ENCODE measurements at regions not wholly inside any gene's neighbourhood (a gene's known extent, or its start where the extent isn't known, plus 50 kb on each side); places are given as distances from the start of the nearest gene placed in this dataset.

DNA sequence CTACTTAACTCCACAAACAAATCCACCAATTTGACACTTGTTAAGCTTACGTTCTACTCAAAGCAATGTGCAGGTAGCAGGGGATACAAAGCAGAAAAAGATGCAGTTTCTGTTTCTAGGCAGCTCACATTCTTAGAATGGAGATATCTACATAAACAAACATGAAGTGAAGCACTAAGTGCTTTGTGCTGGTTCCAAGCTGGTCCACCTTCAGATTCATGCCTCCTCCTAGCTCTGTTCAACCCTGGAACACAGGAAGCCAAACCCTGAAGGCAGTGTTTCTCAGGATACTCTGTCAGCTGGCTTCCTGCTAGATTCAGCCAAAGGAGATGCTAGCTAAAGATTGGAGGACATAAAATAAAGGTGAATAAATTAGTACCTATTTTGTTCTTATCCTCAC is 55.3 kb upstream of the NOL4 start:
- POLR2A ChIA-PET, result no interaction called here
- Mint-ChIP-seq H3K36me3 (no peaks in the 10 kb centered on the region), H3K27me3 (no peaks in the 10 kb centered on the region), H3K27ac (no peak overlapping the region), H3K4me3 (no peak overlapping the region), H3K9me3 (peaks cover 5% of the 10 kb centered on the region), H3K4me1 (ENCODE audit: low read depth) (no peaks in the 10 kb centered on the region)
- intact Hi-C loops (cut with micrococcal nuclease), result no loop called here
- no peak for DNase-seq
- CTCF ChIA-PET, result interaction anchor here (0.6 kb wide), 1 partner anchor 22 kb away, joined by 4 read pairs; no protein-coding TSS in a partner anchor

DNA sequence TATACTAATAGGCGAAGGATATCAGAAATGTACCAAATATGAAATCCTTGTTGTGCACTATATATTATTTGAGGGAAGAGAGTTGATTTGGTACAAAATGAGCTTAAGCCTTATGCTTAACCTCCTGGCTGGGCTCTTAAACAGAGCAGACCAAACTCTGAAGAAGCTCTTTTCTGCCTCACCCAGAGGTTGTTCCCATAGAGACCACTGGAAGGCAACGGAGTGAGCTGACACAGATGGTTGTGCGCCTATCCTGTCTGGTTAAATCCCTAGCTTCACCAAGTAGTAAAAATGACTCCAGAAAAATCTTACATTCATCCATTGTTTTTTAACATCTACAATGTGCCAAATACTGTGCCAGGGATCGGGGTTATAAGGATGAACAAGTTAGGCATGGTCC is 55.9 kb upstream of the NOL4 start:
- Mint-ChIP-seq H3K4me1 (ENCODE audit: low read depth) (no peaks in the 10 kb centered on the region), H3K9me3 (peaks cover 5% of the 10 kb centered on the region), H3K27ac (no peak overlapping the region), H3K27me3 (no peaks in the 10 kb centered on the region), H3K36me3 (no peaks in the 10 kb centered on the region), H3K4me3 (no peak overlapping the region)
- POLR2A ChIA-PET, result no interaction called here
- no peak for DNase-seq
- intact Hi-C loops (cut with micrococcal nuclease), result no loop called here
- CTCF ChIA-PET, result no interaction called here

DNA sequence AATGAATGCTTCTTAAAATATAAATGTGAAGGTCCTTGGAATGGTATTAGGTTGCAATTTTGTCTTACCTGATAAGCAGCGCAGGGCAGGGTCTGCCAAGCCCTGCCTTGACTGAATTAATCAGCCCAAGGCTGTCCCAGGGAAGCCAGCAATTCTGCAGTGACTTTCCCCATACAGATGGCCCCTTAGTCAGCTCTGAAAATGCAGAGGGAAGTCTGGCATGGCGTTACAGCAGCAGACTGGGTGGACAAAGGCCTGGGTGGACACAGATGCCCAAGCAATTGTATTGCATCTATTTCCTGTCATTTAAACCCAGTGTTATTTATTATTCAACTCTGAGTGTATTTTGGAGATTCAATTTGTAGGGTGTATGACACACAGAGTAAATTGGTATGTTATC is 56.6 kb upstream of the NOL4 start:
- Mint-ChIP-seq H3K27ac (no peak overlapping the region), H3K27me3 (no peaks in the 10 kb centered on the region), H3K4me1 (ENCODE audit: low read depth) (no peaks in the 10 kb centered on the region), H3K36me3 (no peaks in the 10 kb centered on the region), H3K4me3 (no peak overlapping the region), H3K9me3 (peaks cover 5% of the 10 kb centered on the region)
- POLR2A ChIA-PET, result no interaction called here
- intact Hi-C loops (cut with micrococcal nuclease), result no loop called here
- DNase-seq, result no peak
- CTCF ChIA-PET, result no interaction called here

DNA sequence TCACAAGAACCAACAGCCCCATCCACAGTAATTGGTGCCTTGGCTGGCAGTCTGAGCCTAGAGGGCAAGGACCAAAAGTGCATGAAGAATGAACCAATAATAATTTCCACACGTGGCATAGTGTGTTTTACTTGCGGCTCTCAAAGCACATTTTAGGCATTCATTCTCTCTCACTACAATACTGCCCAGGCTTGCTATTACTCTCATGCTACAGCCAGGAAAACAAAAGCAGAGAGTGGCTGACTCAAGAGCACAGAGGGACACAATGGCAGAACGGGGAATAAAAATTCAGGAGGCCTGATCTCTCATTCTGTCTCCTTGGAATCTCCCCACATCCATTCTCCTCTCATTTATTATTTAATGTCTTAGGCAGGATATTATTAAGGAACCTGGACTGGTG is 57.0 kb upstream of the NOL4 start:
- CTCF ChIA-PET, result no interaction called here
- Mint-ChIP-seq H3K9me3 (peaks cover 5% of the 10 kb centered on the region), H3K4me1 (ENCODE audit: low read depth) (no peaks in the 10 kb centered on the region), H3K4me3 (no peak overlapping the region), H3K27me3 (no peaks in the 10 kb centered on the region), H3K36me3 (no peaks in the 10 kb centered on the region), H3K27ac (no peak overlapping the region)
- DNase-seq, result no peak
- intact Hi-C loops (cut with micrococcal nuclease), result no loop called here
- POLR2A ChIA-PET, result no interaction called here

DNA sequence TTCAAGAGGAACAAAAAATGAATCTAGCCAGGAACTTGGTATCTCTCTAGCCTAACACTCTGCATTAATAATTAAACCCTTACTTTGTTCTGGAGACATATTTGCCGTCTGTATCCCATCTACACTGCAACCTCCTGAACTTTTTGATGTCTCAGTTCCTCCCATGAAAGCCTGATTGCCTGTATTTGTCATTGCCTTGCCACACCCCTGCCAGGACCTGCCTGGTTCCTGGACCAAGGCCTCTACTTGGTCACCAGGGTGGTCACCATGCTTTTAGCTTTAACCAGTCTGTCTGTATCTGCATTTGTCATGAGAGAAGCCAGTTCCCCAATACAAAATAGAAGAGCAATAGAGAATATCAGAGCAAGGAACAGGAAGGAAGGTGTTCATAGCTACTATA is 58.8 kb upstream of the NOL4 start:
- ChIA-PET POLR2A (no interaction called here), CTCF (no interaction called here)
- H3K4me1 Mint-ChIP-seq (ENCODE audit: low read depth), result no peaks in the 10 kb centered on the region

DNA sequence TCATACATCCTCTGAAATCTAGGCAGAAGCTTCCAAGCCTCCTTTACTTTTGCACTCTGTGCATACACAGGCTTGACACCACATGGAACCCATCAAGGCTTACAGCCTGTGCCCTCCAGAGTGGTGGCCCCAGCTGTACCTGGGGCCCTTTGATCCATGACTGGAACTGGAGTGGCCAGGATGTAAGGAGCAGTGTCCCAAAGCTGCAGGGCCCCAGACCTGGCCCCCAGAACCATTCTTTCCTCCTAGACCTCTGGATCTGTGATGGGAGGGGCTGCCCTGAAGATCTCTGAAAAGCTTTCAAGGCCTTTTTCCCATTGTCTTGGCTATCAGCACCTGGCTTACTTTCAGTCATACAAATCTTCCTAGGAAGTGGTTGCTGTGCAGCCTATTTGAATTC is 63.1 kb upstream of the NOL4 start:
- DNase-seq, result no peak
- ChIA-PET CTCF (no interaction called here), POLR2A (no interaction called here)
- intact Hi-C loops (cut with micrococcal nuclease), result no loop called here
- no peaks in the 10 kb centered on the region for H3K4me1 Mint-ChIP-seq (ENCODE audit: low read depth)
- no peaks in the 10 kb centered on the region for H3K27me3 Mint-ChIP-seq
- H3K4me3 Mint-ChIP-seq, result no peak overlapping the region
- H3K36me3 Mint-ChIP-seq, result no peaks in the 10 kb centered on the region
- peaks cover 22% of the 10 kb centered on the region for H3K9me3 Mint-ChIP-seq
- H3K27ac Mint-ChIP-seq, result no peak overlapping the region

More for the DNA sequence above, 58.8 kb upstream of the NOL4 start:
- Mint-ChIP-seq H3K9me3 (peaks cover 15% of the 10 kb centered on the region), H3K27me3 (no peaks in the 10 kb centered on the region), H3K4me3 (no peak overlapping the region), H3K36me3 (no peaks in the 10 kb centered on the region), H3K27ac (no peak overlapping the region)
- no peak for DNase-seq
- intact Hi-C loops (cut with micrococcal nuclease), result no loop called here

DNA sequence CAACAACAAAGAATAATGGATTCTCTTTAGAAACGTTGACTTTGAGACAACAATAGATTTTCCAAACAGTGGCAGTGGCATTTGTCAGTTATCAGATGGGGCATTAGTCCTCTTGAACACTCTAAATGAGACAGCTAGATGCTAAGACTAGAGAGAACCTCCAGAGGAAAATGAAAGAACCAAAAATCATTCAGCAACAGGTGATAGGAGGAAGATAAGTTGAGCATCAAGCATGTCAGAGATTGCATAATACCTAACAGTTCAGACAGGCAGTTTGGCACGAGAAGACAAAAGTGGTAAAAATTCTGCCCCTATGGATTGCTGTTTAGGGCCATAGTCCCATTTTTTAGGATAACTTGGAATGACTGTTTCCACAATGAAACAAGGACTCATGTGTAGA is 67.9 kb upstream of the NOL4 start:
- CTCF ChIA-PET, result no interaction called here
- no peaks in the 10 kb centered on the region for H3K27me3 Mint-ChIP-seq

DNA sequence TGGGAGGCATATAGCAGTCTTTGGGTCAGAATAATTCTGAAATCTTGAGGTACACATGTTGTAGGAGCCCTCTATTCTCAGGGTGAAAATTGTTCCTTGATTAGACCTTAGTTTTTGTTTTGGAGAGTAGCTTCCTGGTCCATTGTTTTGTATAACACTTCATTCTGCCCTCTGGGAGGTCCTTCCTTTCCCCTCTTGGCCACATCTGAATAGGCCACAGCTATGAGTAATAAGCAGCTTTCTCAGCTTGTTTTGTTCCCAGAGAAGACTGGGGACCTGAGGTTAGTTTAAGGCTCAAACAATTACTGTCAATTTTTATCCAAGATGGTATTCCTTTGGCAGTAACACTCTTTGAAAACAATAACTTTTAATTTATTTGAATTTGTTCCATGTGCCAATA is 72.6 kb upstream of the NOL4 start:
- intact Hi-C loops (cut with micrococcal nuclease), result no loop called here
- Mint-ChIP-seq H3K9me3 (peaks cover 8% of the 10 kb centered on the region), H3K4me1 (ENCODE audit: low read depth) (no peaks in the 10 kb centered on the region), H3K27ac (no peak overlapping the region), H3K27me3 (no peaks in the 10 kb centered on the region), H3K36me3 (no peaks in the 10 kb centered on the region), H3K4me3 (no peak overlapping the region)
- no peak for DNase-seq
- ChIA-PET POLR2A (no interaction called here), CTCF (no interaction called here)

More for the DNA sequence above, 67.9 kb upstream of the NOL4 start:
- H3K4me3 Mint-ChIP-seq, result no peak overlapping the region
- intact Hi-C loops (cut with micrococcal nuclease), result no loop called here
- no peak for DNase-seq
- no peaks in the 10 kb centered on the region for H3K36me3 Mint-ChIP-seq
- no peaks in the 10 kb centered on the region for H3K4me1 Mint-ChIP-seq (ENCODE audit: low read depth)
- no peak overlapping the region for H3K27ac Mint-ChIP-seq
- H3K9me3 Mint-ChIP-seq, result peaks cover 18% of the 10 kb centered on the region
- POLR2A ChIA-PET, result no interaction called here

DNA sequence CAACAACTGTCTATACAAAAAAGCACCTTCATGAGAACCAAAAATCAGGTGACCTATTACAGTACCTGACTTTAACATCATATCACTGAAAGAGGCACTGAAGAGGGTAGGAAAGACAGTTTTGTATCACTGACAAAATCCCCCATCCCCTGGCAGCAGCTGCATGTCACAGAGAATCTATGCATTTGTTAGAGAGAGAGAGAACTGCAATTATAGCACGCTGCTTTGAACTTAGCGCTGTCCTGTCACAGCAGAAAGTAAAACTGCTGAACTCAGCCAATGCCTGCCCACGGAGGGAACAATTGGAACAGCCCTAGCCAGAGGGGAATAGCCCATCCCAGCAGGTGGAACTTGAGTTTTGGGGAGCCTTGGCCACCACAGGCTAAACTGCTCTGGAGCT is 75.1 kb upstream of the NOL4 start:
- H3K27me3 Mint-ChIP-seq, result no peaks in the 10 kb centered on the region
- CTCF ChIA-PET, result no interaction called here

DNA sequence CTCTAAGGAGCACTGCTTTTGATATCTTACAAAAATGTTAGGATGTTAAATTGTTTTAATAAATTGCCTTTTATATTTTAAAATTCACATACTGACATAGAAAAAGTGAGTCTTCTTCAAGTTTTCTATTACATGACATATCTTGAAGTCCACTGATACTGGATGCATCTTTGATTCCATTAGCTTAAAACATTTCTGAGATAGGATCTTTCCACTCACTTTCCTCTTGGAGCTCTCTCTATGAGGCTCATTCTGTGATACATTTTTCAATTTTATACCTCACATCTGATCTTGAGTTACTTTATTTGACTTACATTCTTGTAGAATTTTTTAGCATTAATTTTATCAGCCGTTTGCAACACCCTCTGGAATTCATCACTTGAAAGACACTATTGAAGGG is 86.8 kb upstream of the NOL4 start:
- Mint-ChIP-seq H3K27ac (no peak overlapping the region), H3K36me3 (no peaks in the 10 kb centered on the region), H3K4me3 (no peak overlapping the region), H3K4me1 (ENCODE audit: low read depth) (no peaks in the 10 kb centered on the region), H3K27me3 (no peaks in the 10 kb centered on the region), H3K9me3 (peaks cover 12% of the 10 kb centered on the region)
- ChIA-PET POLR2A (no interaction called here), CTCF (no interaction called here)
- intact Hi-C loops (cut with micrococcal nuclease), result no loop called here
- DNase-seq, result no peak

More for the DNA sequence above, 75.1 kb upstream of the NOL4 start:
- H3K4me1 Mint-ChIP-seq (ENCODE audit: low read depth), result no peaks in the 10 kb centered on the region
- no peak for DNase-seq
- POLR2A ChIA-PET, result no interaction called here
- peaks cover 10% of the 10 kb centered on the region for H3K9me3 Mint-ChIP-seq
- H3K4me3 Mint-ChIP-seq, result no peak overlapping the region
- intact Hi-C loops (cut with micrococcal nuclease), result no loop called here
- no peak overlapping the region for H3K27ac Mint-ChIP-seq
- H3K36me3 Mint-ChIP-seq, result no peaks in the 10 kb centered on the region

DNA sequence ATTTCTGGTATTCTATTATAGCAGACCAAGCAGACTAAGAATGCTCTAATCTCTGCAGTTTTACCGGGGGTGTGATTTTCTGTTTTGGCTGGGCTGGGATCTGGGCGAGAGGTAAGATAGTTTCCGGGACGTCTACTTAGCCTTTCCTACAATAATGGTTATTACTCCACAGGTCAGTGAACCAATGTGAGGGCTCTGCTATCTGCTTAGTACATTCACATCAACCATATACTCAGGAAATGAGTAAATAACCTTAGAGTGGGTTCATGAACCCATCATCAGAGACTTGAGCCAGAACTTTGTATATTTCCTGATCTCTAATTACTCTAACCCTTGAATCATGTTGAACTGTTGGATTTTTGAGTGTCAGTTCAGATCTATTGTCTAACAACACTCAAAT is 90.1 kb upstream of the NOL4 start:
- no peak overlapping the region for H3K27ac Mint-ChIP-seq
- H3K4me1 Mint-ChIP-seq (ENCODE audit: low read depth), result no peaks in the 10 kb centered on the region

DNA sequence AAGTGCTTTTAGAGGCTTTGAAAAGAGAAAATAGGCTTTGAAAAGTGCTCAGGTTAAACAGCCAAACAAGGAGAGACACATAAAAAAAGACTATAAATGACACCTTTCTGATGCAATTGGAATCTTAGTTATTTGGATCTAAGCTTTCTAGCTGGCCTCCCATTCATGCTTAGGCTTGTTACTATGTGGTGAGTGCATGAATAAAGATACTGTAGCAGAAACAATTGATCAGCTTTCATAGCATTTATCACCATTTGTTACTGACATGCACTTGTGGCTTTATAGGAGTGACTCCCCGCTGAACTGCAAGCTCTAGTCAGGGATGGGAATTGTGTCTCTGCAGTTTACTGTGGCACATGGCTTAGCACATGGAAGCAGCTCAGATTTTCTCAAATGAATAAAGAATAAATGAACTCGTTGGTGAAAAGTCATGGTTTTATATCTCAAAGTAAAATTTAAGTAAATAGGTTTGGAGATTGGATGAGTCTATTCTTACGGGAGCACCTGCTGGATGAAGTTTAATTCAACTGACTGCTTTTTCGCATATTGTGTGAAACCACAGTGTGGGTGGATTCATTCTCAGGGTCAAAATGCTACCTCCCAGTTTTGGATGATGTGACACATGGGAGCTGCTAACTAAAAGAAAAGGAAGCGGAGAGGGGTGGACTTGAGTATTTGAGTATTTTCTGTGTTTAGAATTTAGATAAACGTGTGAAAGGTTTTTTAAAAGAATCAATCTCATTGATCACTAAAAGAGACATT is 91.1 kb upstream of the NOL4 start:
- no peak for DNase-seq
- Mint-ChIP-seq H3K27ac (no peak overlapping the region), H3K9me3 (peaks cover 3% of the 10 kb centered on the region), H3K36me3 (no peaks in the 10 kb centered on the region), H3K4me1 (ENCODE audit: low read depth) (no peaks in the 10 kb centered on the region), H3K4me3 (no peak overlapping the region), H3K27me3 (no peaks in the 10 kb centered on the region)
- intact Hi-C loops (cut with micrococcal nuclease), result no loop called here
- ChIA-PET POLR2A (no interaction called here), CTCF (no interaction called here)

More for the DNA sequence above, 90.1 kb upstream of the NOL4 start:
- DNase-seq, result no peak
- POLR2A ChIA-PET, result no interaction called here
- peaks cover 3% of the 10 kb centered on the region for H3K9me3 Mint-ChIP-seq
- intact Hi-C loops (cut with micrococcal nuclease), result no loop called here
- no peaks in the 10 kb centered on the region for H3K27me3 Mint-ChIP-seq
- CTCF ChIA-PET, result no interaction called here
- H3K4me3 Mint-ChIP-seq, result no peak overlapping the region
- H3K36me3 Mint-ChIP-seq, result no peaks in the 10 kb centered on the region

DNA sequence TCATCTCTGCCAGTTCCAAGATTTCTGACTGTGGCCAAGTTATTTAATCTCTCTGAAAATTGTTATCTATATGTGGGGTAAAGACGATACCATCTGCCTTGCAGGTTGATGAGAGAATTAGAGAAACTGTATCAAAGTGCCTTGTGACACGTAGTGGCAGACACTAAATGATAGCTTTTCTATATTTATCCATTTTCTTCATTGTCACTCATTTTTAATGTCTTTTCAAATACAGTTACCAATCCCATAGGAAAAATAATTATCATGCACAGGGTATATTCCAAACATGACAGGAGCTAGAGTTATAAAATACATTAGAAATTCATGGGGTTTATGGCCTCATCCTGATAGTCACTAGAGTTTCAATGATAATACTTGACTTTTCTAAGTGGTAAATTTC is 95.6 kb upstream of the NOL4 start:
- H3K27me3 Mint-ChIP-seq, result no peaks in the 10 kb centered on the region
- no peak for DNase-seq
- no peak overlapping the region for H3K27ac Mint-ChIP-seq
- H3K4me1 Mint-ChIP-seq (ENCODE audit: low read depth), result no peaks in the 10 kb centered on the region
- no peaks in the 10 kb centered on the region for H3K36me3 Mint-ChIP-seq
- intact Hi-C loops (cut with micrococcal nuclease), result loop anchor here (5.0 kb wide), 1 partner anchor 1088 kb away; no protein-coding TSS in a partner anchor
- no peaks in the 10 kb centered on the region for H3K9me3 Mint-ChIP-seq
- no peak overlapping the region for H3K4me3 Mint-ChIP-seq
- ChIA-PET CTCF (no interaction called here), POLR2A (no interaction called here)
